Stimulated activated CD8-positive, alpha-beta memory T cell treated with anti-CD3 and anti-CD28 coated beads, Interleukin-4, amount 100 ng/mL, for 48 hours (primary cell): ENCODE measurements at regions not wholly inside any gene's neighbourhood (a gene's known extent, or its start where the extent isn't known, plus 50 kb on each side); places are given as distances from the start of the nearest gene placed in this dataset.
"Not testable (repeated sequence)": the region's sequence is repeated elsewhere in the genome, so short reads cannot be mapped to it uniquely, and the experiment has no call there.

Experiments
- DNase-seq: peaks from one replicate; pipeline ENCODE4 v3.0.0-alpha.2; 2020

DNA sequence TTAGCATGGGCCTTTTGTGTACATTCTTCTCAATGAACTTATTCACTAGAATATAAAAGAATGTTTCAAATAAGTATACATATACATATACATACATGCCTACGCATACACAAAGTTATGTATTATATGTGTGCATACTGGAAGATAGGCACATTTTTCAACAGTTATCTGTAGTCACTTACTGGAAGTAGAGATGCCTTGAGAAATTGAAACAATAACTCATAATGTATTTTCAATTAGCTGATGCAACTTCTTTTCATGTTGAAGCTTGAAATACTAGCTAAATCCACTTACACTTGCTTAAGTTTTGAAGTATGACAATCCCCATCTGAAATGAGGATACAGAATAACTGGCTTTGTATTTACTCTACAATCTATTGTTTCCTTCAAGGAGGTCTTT is 469.0 kb upstream of the PTGER4 start:
- DNase-seq = no peak

- no peak for DNase-seq
Observed at GRCh38 chr5:40206030-40206429, 473.7 kb upstream of the PTGER4 start.

GRCh38 chr5:40204144-40204543 is 475.6 kb upstream of the PTGER4 start:
- DNase-seq = no peak

- DNase-seq = no peak
Observed at GRCh38 chr5:40202814-40203440, 476.8 kb upstream of the PTGER4 start.

DNA sequence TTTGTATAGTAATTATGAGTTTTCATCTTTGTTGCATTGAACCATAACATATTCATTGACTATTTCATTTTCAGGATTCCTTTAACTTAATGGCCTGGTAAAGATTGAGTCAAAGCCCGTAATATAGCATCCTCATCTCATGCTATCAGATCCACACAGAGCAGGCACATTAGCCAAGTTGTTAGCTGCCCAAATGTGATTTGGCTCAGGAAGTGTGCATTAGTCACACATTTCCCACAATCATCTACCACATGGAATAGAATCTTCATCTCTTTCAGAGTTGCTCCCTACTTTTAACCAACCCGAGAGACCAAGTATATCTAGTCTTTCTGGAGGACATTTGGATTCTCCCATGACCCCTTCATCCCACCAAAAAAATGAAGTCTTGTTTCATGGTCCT is 481.0 kb upstream of the PTGER4 start:
- no peak for DNase-seq

- not testable (repeated sequence) for DNase-seq
Observed at GRCh38 chr5:40195574-40195973, 484.1 kb upstream of the PTGER4 start.

- DNase-seq = no peak
Observed at GRCh38 chr5:40191150-40191549, 488.6 kb upstream of the PTGER4 start.

- DNase-seq = no peak
Observed at GRCh38 chr5:40172721-40173120, 507.0 kb upstream of the PTGER4 start.

DNA sequence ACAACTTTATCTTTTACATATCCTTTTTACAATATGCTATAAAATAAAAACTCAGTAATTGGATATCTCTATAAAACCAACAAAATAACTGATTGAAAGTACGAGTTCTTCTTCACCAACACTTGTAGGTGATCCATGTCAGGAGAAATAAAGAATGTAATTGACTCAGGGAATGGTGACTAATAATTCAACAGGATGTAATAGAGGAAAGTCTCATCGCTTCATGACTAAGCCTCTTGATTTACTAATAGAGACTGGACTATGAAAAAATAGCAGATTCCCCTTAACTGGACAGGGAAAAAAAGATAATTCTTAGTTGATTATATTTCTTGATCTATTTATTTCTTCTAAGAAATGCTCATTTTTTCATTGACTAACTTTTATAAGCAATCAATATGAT is 507.7 kb upstream of the PTGER4 start:
- no peak for DNase-seq

DNA sequence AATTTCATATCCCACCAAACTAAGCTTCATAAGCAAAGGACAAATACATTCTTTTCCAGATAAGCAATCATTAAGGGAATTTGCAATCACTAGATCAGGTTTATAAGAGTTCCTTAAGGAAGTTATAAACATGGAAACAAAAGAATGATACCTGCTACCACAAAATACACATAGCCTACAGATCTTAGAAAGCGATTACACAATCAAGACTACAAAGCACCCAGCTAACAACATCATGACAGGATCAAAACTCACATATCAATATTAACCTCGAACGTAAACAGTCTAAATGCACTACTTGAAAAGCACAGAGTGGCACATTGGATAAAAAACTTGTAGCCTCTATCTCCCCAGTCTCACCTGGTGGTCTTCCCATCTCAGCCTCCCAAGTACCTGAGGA is 512.4 kb upstream of the PTGER4 start:
- no peak for DNase-seq

- DNase-seq = no peak
Observed at GRCh38 chr5:40166802-40167201, 512.9 kb upstream of the PTGER4 start.

DNA sequence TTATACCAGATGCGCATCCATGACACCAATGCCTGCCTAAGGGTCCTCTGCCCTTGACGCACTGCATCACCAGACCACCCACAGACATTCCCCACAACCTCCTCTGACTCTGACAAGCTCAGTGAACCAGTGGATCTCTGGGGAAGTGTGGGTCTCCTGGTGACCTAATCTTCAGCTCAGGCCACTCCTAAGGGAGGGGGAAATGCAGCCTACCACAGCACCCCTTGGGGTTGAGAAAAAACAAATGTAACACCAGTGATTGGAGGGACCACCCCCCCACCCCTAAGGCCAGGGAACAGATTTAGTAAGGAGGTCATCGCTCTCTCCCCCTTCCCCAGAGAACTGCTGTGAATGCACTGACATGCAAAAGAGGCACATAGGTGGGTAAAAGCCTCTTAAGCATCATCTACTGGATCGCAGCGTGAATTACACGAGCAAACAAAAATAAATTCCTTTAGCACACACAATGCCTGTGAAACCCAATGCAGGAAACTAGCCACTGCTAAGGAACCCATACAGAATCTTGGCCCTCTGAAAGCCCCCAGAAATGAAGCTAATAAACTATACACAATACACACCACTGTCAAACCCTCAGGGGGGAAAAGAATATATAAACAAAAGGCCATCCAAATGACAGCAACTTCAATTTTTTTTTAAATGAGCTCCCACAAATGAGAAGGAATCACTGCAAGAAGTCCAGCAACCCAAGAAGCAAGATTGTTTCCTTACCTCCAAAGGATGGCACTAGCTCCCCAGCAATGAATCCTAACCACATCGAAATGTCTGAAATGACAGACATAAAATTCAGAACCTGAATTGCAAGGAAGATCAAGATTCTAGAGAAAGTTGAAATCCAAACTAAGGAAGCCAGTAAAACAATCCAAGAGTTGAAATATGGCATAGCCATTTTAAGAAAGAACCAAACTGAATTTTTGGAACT is 513.7 kb upstream of the PTGER4 start:
- DNase-seq = no peak

DNA sequence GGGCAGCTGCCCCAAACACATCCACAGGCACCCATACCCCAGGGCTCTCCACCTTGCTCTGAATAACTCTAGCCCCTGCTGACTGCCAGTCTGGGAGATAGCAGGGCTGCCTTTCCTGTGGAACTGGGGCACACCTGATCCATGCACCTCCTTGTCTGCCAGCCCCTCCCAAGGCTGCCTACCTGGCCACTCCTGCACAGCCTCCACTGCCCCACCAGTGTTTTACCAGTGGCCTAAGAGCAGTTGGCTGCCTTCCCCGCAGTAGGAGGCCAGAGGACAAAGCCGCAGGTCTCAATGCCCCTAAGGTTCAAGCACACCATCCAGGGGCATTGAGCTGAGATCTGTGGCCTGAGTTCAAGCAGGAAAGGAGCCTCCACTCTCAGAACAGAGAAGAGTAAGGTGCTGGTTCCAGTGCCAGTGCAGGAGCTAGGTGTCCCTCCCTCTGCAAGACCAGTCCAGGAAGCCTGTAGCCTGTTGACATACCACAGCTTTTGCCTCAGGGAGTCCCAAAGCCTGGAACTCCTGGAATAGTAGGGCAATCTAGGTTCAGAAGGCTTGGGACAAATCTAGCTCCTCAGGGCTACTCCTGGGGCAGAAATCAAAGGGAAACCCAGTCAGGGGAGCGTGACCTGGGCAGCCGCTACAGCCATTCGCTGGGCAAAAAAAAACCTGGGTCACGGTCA is 514.5 kb upstream of the PTGER4 start:
- no peak for DNase-seq

GRCh38 chr5:40160435-40160834 is 519.3 kb upstream of the PTGER4 start:
- no peak for DNase-seq

DNA sequence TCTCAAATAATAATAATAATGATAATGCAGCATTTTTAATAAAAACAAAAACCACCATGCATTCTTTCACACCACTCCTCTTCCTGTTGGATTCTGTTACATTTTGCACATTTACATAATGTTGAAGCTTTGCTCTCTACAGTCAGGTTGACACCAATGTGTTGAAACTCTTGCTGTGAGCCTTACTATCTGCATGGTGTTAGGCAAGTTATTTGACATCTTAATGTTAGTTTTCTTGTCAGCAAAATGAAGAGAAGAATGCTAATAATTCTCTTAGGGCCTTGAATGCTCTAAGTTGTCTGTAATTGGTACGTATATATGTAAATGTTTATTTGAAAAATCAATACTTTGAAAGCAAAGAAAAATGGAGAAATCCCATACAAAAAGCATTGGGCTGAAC is 525.5 kb upstream of the PTGER4 start:
- no peak for DNase-seq

DNA sequence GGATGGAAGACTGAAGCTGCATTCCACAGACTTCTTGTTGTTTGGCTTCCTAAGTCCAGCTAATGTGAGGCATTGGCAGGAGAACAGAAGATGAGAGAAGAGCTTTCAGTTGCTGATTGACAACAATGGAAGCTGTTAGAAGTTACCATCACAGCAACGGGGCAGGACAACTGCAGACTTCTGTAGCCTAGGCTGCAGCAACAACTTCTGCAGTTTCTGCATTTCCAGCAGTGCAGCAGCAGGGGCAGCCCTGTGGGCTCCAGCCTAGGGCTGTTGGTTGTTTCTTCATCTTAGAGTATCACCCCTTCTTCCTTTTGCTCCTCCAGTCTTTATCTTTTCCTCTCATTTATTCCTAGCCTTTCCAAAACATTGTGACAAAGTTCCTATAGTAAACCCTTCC is 528.8 kb upstream of the PTGER4 start:
- DNase-seq = no peak

- no peak for DNase-seq
Observed at GRCh38 chr5:40141896-40142295, 537.8 kb upstream of the PTGER4 start.

DNA sequence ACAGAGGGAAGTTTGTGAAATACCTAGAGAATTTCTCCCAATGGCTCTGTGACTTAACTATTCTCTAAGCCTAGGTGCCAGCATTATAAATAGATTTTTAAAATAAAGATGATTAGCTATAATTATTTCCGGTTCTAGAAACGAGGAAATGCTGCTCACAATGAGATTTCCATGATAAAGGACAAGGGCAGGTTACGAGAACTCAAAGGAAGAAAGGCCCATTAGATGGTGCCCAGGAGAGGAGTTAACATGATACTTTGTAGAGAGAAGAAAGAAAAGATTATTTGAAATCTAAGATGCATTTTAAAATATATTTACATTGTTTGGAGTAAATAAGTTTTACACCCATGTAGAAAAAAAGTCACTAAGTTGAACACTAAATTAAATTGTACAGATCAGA is 538.3 kb upstream of the PTGER4 start:
- no peak for DNase-seq

GRCh38 chr5:40137223-40137622 is 542.5 kb upstream of the PTGER4 start:
- DNase-seq = no peak

- no peak for DNase-seq
Observed at GRCh38 chr5:40134883-40135520, 544.7 kb upstream of the PTGER4 start.

- no peak for DNase-seq
Observed at GRCh38 chr5:40124367-40124766, 555.3 kb upstream of the PTGER4 start.

DNA sequence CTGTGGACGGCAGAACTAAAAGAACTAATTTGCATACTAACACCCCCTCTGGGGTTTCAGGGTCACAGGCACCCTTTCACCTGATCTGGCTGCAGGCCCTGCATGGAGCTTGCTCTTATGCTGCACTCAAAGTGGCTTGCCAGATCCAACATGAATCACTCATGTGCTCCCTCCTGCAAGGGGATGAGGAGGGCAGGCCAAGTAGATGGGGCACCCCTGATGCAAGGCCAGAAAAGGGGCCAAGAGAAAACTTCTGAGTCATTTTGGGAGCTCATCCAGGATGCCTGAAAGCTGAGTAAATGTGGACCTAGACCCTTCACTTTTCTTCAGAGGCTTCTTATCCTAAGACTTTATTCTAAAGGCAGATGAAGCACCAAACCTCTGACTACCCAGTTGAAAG is 558.5 kb upstream of the PTGER4 start:
- no peak for DNase-seq

DNA sequence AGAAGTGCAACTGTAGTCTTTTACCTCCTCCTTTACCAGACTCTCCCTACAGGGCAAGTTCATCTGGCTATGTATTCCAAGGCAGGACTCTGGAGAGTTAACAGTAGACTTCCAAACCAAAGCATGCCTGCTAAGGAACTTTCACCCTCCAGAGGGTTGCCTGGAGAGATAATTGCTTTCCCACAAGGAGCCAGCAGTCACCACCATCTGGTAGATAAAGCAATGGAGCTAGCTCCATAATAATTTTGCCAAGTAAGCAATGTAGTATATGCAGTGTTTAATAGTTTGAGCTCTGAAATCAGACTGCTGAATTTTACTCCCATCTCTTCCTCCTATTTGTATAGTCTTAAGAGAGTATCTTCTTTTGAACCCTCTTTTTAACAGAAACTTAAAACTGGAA is 566.8 kb upstream of the PTGER4 start:
- no peak for DNase-seq
